ENCODE measurements at regions not wholly inside any gene's neighbourhood (a gene's known extent, or its start where the extent isn't known, plus 50 kb on each side); places are given as distances from the start of the nearest gene placed in this dataset.

DNA sequence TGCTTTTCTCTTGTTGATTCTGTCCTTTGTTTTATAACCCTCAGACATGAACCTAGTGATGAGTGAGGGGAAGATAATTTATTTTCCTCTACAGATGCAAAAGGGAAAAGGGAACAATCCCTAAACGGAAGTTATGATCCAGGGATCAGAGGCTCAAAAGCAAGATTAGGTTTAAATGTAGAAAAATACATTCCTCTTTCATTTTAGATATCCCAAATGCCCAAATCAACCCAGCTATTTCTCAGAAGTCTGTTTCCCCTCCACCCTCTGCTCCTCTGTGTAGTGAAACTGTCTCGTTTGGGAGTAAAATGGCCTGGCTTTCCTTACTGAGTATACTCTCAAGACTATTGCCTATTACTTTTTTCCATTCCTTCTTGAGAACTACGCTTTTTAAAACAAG, 97.1 kb downstream of the PRL start:
- POLR2A ChIA-PET: no interaction called here
- ATAC-seq: no peak
- in situ Hi-C loops (cut with HindIII; ENCODE audit: low pct_unique_long_range_greater_than_20kb, low sequenced_read_pairs): no loop called here
- BruUV-seq (replicated peaks): no TSS peak
- DNase-seq (ENCODE audit: low read depth, low spot score): no peak
- Histone ChIP-seq H3K27me3 (ENCODE audit: control insufficient read depth, insufficient read depth, low read length) (no peaks in the 10 kb centered on the region), H3K27ac (ENCODE audit: low read length) (no peak overlapping the region; the same call in 1 of the 2 replicates), H3K36me3 (ENCODE audit: control insufficient read depth, insufficient read depth, low read length) (no peaks in the 10 kb centered on the region), H3K4me1 (ENCODE audit: control insufficient read depth, insufficient read depth, low read length) (no peaks in the 10 kb centered on the region), H3K4me3 (ENCODE audit: low read depth in 2 of 2, low read length in 2 of 2) (no peak overlapping the region), H3K9me3 (ENCODE audit: control insufficient read depth, insufficient read depth, low read depth, low read length) (no peaks in the 10 kb centered on the region)
- intact Hi-C loops (cut with micrococcal nuclease; ENCODE audit: unreplicated experiment): no loop called here
- TF ChIP-seq, protein P1, sequence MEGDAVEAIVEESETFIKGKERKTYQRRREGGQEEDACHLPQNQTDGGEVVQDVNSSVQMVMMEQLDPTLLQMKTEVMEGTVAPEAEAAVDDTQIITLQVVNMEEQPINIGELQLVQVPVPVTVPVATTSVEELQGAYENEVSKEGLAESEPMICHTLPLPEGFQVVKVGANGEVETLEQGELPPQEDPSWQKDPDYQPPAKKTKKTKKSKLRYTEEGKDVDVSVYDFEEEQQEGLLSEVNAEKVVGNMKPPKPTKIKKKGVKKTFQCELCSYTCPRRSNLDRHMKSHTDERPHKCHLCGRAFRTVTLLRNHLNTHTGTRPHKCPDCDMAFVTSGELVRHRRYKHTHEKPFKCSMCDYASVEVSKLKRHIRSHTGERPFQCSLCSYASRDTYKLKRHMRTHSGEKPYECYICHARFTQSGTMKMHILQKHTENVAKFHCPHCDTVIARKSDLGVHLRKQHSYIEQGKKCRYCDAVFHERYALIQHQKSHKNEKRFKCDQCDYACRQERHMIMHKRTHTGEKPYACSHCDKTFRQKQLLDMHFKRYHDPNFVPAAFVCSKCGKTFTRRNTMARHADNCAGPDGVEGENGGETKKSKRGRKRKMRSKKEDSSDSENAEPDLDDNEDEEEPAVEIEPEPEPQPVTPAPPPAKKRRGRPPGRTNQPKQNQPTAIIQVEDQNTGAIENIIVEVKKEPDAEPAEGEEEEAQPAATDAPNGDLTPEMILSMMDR (IDR thresholded peaks at IDR 0.05): no peak
- CTCF ChIA-PET: no interaction called here

DNA sequence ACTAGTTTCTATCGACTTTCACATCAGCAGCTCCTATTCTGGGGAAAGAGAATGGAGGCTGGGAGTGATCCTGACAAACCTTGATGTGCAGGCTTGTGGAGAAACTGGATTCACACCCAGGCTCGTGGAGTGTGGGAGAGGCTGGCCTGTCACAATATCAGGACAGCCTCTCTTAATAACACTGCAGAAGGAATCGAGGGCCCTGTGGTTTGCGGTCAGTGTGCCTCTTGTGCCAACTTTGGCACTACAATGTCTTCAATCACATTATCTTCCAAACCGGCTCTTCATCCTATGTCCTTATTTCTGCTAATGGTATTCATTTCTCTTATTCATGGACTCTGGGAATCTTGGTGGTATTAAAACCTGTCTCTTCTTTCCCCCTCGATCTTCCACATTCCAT, 92.7 kb downstream of the PRL start:
- TF ChIP-seq TCF7L2 (IDR thresholded peaks at IDR 0.05; ENCODE audit: low read depth, low read length) (no peak), POLR2AphosphoS5 (IDR thresholded peaks at IDR 0.05; ENCODE audit: low read depth, low read length) (no peak), SIN3A (IDR thresholded peaks at IDR 0.05; ENCODE audit: borderline replicate concordance, insufficient read depth, low read depth, low read length) (no peak)
- TF ChIP-seq, protein P2, sequence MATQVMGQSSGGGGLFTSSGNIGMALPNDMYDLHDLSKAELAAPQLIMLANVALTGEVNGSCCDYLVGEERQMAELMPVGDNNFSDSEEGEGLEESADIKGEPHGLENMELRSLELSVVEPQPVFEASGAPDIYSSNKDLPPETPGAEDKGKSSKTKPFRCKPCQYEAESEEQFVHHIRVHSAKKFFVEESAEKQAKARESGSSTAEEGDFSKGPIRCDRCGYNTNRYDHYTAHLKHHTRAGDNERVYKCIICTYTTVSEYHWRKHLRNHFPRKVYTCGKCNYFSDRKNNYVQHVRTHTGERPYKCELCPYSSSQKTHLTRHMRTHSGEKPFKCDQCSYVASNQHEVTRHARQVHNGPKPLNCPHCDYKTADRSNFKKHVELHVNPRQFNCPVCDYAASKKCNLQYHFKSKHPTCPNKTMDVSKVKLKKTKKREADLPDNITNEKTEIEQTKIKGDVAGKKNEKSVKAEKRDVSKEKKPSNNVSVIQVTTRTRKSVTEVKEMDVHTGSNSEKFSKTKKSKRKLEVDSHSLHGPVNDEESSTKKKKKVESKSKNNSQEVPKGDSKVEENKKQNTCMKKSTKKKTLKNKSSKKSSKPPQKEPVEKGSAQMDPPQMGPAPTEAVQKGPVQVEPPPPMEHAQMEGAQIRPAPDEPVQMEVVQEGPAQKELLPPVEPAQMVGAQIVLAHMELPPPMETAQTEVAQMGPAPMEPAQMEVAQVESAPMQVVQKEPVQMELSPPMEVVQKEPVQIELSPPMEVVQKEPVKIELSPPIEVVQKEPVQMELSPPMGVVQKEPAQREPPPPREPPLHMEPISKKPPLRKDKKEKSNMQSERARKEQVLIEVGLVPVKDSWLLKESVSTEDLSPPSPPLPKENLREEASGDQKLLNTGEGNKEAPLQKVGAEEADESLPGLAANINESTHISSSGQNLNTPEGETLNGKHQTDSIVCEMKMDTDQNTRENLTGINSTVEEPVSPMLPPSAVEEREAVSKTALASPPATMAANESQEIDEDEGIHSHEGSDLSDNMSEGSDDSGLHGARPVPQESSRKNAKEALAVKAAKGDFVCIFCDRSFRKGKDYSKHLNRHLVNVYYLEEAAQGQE (IDR thresholded peaks at IDR 0.05; ENCODE audit: insufficient read depth in 1 of 2, low read depth in 2 of 2, low read length in 1 of 2): no peak
- TF ChIP-seq, protein P1 (IDR thresholded peaks at IDR 0.05): no peak
- POLR2A ChIA-PET: no interaction called here

DNA sequence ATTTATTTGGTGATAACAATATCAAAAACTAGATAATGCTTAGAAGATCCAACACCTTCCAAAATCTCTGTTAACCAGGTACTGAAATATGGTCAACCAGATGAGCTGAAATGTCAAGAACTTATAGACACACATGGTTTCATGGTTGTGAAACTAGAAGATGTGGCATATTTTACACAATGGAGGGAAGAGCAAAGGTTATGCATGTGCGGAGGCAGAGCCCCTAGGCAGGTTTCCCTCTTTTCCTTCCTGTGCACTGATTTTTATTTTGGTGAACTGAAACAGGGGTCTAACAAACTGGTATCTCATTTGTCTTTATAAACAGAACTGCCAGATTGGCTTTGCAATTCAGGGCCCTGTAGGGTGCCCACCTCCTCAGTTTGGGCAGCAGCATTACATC, 91.6 kb downstream of the PRL start:
- intact Hi-C loops (cut with micrococcal nuclease; ENCODE audit: unreplicated experiment): no loop called here
- Histone ChIP-seq H3K4me1 (ENCODE audit: control insufficient read depth, insufficient read depth, low read length) (no peaks in the 10 kb centered on the region), H3K36me3 (ENCODE audit: control insufficient read depth, insufficient read depth, low read length) (no peaks in the 10 kb centered on the region), H3K4me3 (ENCODE audit: low read depth in 2 of 2, low read length in 2 of 2) (no peak overlapping the region), H3K27ac (ENCODE audit: low read length) (no peak overlapping the region), H3K27me3 (ENCODE audit: control insufficient read depth, insufficient read depth, low read length) (no peaks in the 10 kb centered on the region), H3K9me3 (ENCODE audit: control insufficient read depth, insufficient read depth, low read depth, low read length) (no peaks in the 10 kb centered on the region)
- CTCF ChIA-PET: no interaction called here
- DNase-seq (ENCODE audit: low read depth, low spot score) (no peak), ATAC-seq (no peak)
- POLR2A ChIA-PET: no interaction called here
- BruUV-seq (replicated peaks): no TSS peak
- TF ChIP-seq TCF7L2 (IDR thresholded peaks at IDR 0.05; ENCODE audit: low read depth, low read length): no peak
- TF ChIP-seq, protein P1 (IDR thresholded peaks at IDR 0.05): no peak
- no peak for TF ChIP-seq POLR2AphosphoS5 (IDR thresholded peaks at IDR 0.05; ENCODE audit: low read depth, low read length)
- TF ChIP-seq, protein P2 (IDR thresholded peaks at IDR 0.05; ENCODE audit: insufficient read depth in 1 of 2, low read depth in 2 of 2, low read length in 1 of 2): no peak
- TF ChIP-seq SIN3A (IDR thresholded peaks at IDR 0.05; ENCODE audit: borderline replicate concordance, insufficient read depth, low read depth, low read length): no peak
- in situ Hi-C loops (cut with HindIII; ENCODE audit: low pct_unique_long_range_greater_than_20kb, low sequenced_read_pairs): no loop called here

More for the DNA sequence above, 92.7 kb downstream of the PRL start:
- ATAC-seq (no peak), DNase-seq (ENCODE audit: low read depth, low spot score) (no peak)
- in situ Hi-C loops (cut with HindIII; ENCODE audit: low pct_unique_long_range_greater_than_20kb, low sequenced_read_pairs): no loop called here
- Histone ChIP-seq H3K4me3 (ENCODE audit: low read depth in 2 of 2, low read length in 2 of 2) (no peak overlapping the region), H3K36me3 (ENCODE audit: control insufficient read depth, insufficient read depth, low read length) (no peaks in the 10 kb centered on the region), H3K27ac (ENCODE audit: low read length) (no peak overlapping the region), H3K27me3 (ENCODE audit: control insufficient read depth, insufficient read depth, low read length) (no peaks in the 10 kb centered on the region), H3K4me1 (ENCODE audit: control insufficient read depth, insufficient read depth, low read length) (no peaks in the 10 kb centered on the region), H3K9me3 (ENCODE audit: control insufficient read depth, insufficient read depth, low read depth, low read length) (no peaks in the 10 kb centered on the region)
- intact Hi-C loops (cut with micrococcal nuclease; ENCODE audit: unreplicated experiment): no loop called here
- CTCF ChIA-PET: no interaction called here
- no TSS peak for BruUV-seq (replicated peaks)
